Hepatocyte (in vitro differentiated cells): ENCODE measurements at regions not wholly inside any gene's neighbourhood (a gene's known extent, or its start where the extent isn't known, plus 50 kb on each side); places are given as distances from the start of the nearest gene placed in this dataset.

ENCODE experiments used
- CTCF ChIP-seq: fragments of 200-600 bp; sonication (generic); IDR thresholded peaks from 2 replicates; pipeline ENCODE4 v1.5.1; 2016; ENCODE audit warnings: antibody characterized with exemption, mild to moderate bottlenecking; ENCODE audit not compliant: poor library complexity
- EZH2 ChIP-seq: fragments of 200-600 bp; sonication (generic); IDR thresholded peaks from 2 replicates; pipeline ENCODE4 v1.6.1; 2016; ENCODE audit warnings: antibody characterized with exemption, mild to moderate bottlenecking, borderline replicate concordance

- TF ChIP-seq CTCF (no peak), EZH2 (no peak)
Observed at GRCh38 chr12:58601529-58601928, 318.8 kb downstream of the LRIG3 start.
